ENCODE measurements at regions not wholly inside any gene's neighbourhood (a gene's known extent, or its start where the extent isn't known, plus 50 kb on each side); places are given as distances from the start of the nearest gene placed in this dataset.
"Not testable (repeated sequence)": the region's sequence is repeated elsewhere in the genome, so short reads cannot be mapped to it uniquely, and the experiment has no call there.

GRCh38 chr18:8928847-8929780 lies 173.4 kb upstream of the NDUFV2 start:
- Mint-ChIP-seq H3K4me1 (peaks cover 13% of the 10 kb centered on the region), H3K4me3 (no peak overlapping the region), H3K27ac (no peak overlapping the region), H3K36me3 (peaks cover 13% of the 10 kb centered on the region), H3K27me3 (no peaks in the 10 kb centered on the region), H3K9me3 (peaks cover 11% of the 10 kb centered on the region)
- no peak for ATAC-seq (ENCODE audit: low read depth)
- no peak for DNase-seq (ENCODE audit: low spot score in 2 of 2)

GRCh38 chr18:8930990-8931616 lies 171.4 kb upstream of the NDUFV2 start:
- ATAC-seq (ENCODE audit: low read depth) (peak; percentile 73), DNase-seq (ENCODE audit: low spot score in 2 of 2) (no peak)
- Mint-ChIP-seq H3K27ac (no peak overlapping the region), H3K9me3 (peaks cover 7% of the 10 kb centered on the region), H3K4me1 (peaks cover 13% of the 10 kb centered on the region), H3K36me3 (peaks cover 9% of the 10 kb centered on the region), H3K4me3 (no peak overlapping the region), H3K27me3 (no peaks in the 10 kb centered on the region)

- peaks cover 6% of the 10 kb centered on the region for H3K9me3 Mint-ChIP-seq
- DNase-seq (ENCODE audit: low spot score in 2 of 2) (no peak), ATAC-seq (ENCODE audit: low read depth) (no peak)
- H3K36me3 Mint-ChIP-seq = peaks cover 9% of the 10 kb centered on the region
- H3K4me1 Mint-ChIP-seq = peaks cover 16% of the 10 kb centered on the region
- H3K27me3 Mint-ChIP-seq = no peaks in the 10 kb centered on the region
- no peak overlapping the region for H3K4me3 Mint-ChIP-seq
- H3K27ac Mint-ChIP-seq = no peak overlapping the region
Measured at GRCh38 chr18:8932866-8933265, 169.6 kb upstream of the NDUFV2 start.

- H3K9me3 Mint-ChIP-seq = peaks cover 6% of the 10 kb centered on the region
- peaks cover 22% of the 10 kb centered on the region for H3K4me1 Mint-ChIP-seq
- no peak overlapping the region for H3K4me3 Mint-ChIP-seq
- ATAC-seq (ENCODE audit: low read depth) (no peak), DNase-seq (ENCODE audit: low spot score in 2 of 2) (no peak)
- peaks cover 9% of the 10 kb centered on the region for H3K36me3 Mint-ChIP-seq
- H3K27me3 Mint-ChIP-seq = no peaks in the 10 kb centered on the region
- H3K27ac Mint-ChIP-seq = no peak overlapping the region
Measured at GRCh38 chr18:8933714-8934284, 168.7 kb upstream of the NDUFV2 start.

- not testable (repeated sequence) for H3K27ac Mint-ChIP-seq; H3K4me3 Mint-ChIP-seq; DNase-seq (ENCODE audit: low spot score in 2 of 2); ATAC-seq (ENCODE audit: low read depth); H3K9me3 Mint-ChIP-seq; H3K36me3 Mint-ChIP-seq; H3K27me3 Mint-ChIP-seq
- peaks cover 27% of the 10 kb centered on the region for H3K4me1 Mint-ChIP-seq
Measured at GRCh38 chr18:8935346-8935745, 167.2 kb upstream of the NDUFV2 start.

GRCh38 chr18:8936619-8937018 lies 165.9 kb upstream of the NDUFV2 start:
- Mint-ChIP-seq H3K4me3 (no peak overlapping the region), H3K4me1 (peaks cover 17% of the 10 kb centered on the region), H3K27me3 (no peaks in the 10 kb centered on the region), H3K9me3 (no peaks in the 10 kb centered on the region), H3K27ac (no peak overlapping the region), H3K36me3 (no peaks in the 10 kb centered on the region)
- DNase-seq (ENCODE audit: low spot score in 2 of 2) = no peak
- no peak for ATAC-seq (ENCODE audit: low read depth)

- H3K27ac Mint-ChIP-seq = peak overlapping the region; percentile 31
- DNase-seq (ENCODE audit: low spot score in 2 of 2) (no peak), ATAC-seq (ENCODE audit: low read depth) (no peak)
- no peaks in the 10 kb centered on the region for H3K9me3 Mint-ChIP-seq
- H3K27me3 Mint-ChIP-seq = no peaks in the 10 kb centered on the region
- H3K36me3 Mint-ChIP-seq = no peaks in the 10 kb centered on the region
- H3K4me3 Mint-ChIP-seq = no peak overlapping the region
- peaks cover 16% of the 10 kb centered on the region for H3K4me1 Mint-ChIP-seq
Measured at GRCh38 chr18:8937160-8938094, 165.1 kb upstream of the NDUFV2 start.

GRCh38 chr18:8938817-8939216 lies 163.7 kb upstream of the NDUFV2 start:
- no peaks in the 10 kb centered on the region for H3K9me3 Mint-ChIP-seq
- DNase-seq (ENCODE audit: low spot score in 2 of 2) (no peak), ATAC-seq (ENCODE audit: low read depth) (peak; percentile 89)
- no peak overlapping the region for H3K4me3 Mint-ChIP-seq
- H3K4me1 Mint-ChIP-seq = peaks cover 16% of the 10 kb centered on the region
- H3K27ac Mint-ChIP-seq = peak overlapping the region; percentile 64
- no peaks in the 10 kb centered on the region for H3K36me3 Mint-ChIP-seq
- H3K27me3 Mint-ChIP-seq = no peaks in the 10 kb centered on the region

GRCh38 chr18:8942021-8942908 lies 160.2 kb upstream of the NDUFV2 start:
- Mint-ChIP-seq H3K4me1 (peaks cover 29% of the 10 kb centered on the region), H3K9me3 (peaks cover 4% of the 10 kb centered on the region), H3K27me3 (no peaks in the 10 kb centered on the region), H3K36me3 (no peaks in the 10 kb centered on the region), H3K4me3 (no peak overlapping the region), H3K27ac (no peak overlapping the region)
- ATAC-seq (ENCODE audit: low read depth) (no peak), DNase-seq (ENCODE audit: low spot score in 2 of 2) (no peak)

GRCh38 chr18:8942909-8943545 lies 159.5 kb upstream of the NDUFV2 start:
- H3K9me3 Mint-ChIP-seq = peaks cover 4% of the 10 kb centered on the region
- DNase-seq (ENCODE audit: low spot score in 2 of 2) = no peak

GRCh38 chr18:8943900-8944870 lies 158.3 kb upstream of the NDUFV2 start:
- H3K36me3 Mint-ChIP-seq = no peaks in the 10 kb centered on the region
- no peak overlapping the region for H3K27ac Mint-ChIP-seq
- H3K4me1 Mint-ChIP-seq = peaks cover 28% of the 10 kb centered on the region
- H3K9me3 Mint-ChIP-seq = peaks cover 4% of the 10 kb centered on the region
- H3K27me3 Mint-ChIP-seq = no peaks in the 10 kb centered on the region
- ATAC-seq (ENCODE audit: low read depth) = no peak
- H3K4me3 Mint-ChIP-seq = peak overlapping the region; percentile 11
- no peak for DNase-seq (ENCODE audit: low spot score in 2 of 2)

More at GRCh38 chr18:8942909-8943545, 159.5 kb upstream of the NDUFV2 start:
- Mint-ChIP-seq H3K36me3 (no peaks in the 10 kb centered on the region), H3K4me1 (peaks cover 27% of the 10 kb centered on the region), H3K4me3 (no peak overlapping the region), H3K27ac (no peak overlapping the region), H3K27me3 (no peaks in the 10 kb centered on the region)
- ATAC-seq (ENCODE audit: low read depth) = no peak

- H3K27ac Mint-ChIP-seq = no peak overlapping the region
- H3K4me3 Mint-ChIP-seq = peak overlapping the region; percentile 11
- ATAC-seq (ENCODE audit: low read depth) (peak; percentile 46), DNase-seq (ENCODE audit: low spot score in 2 of 2) (no peak)
- peaks cover 32% of the 10 kb centered on the region for H3K4me1 Mint-ChIP-seq
- no peaks in the 10 kb centered on the region for H3K27me3 Mint-ChIP-seq
- peaks cover 4% of the 10 kb centered on the region for H3K9me3 Mint-ChIP-seq
- H3K36me3 Mint-ChIP-seq = no peaks in the 10 kb centered on the region
Measured at GRCh38 chr18:8944871-8945245, 157.6 kb upstream of the NDUFV2 start.
